Stomach (tissue), 8 donors: ENCODE measurements at regions not wholly inside any gene's neighbourhood (a gene's known extent, or its start where the extent isn't known, plus 50 kb on each side); places are given as distances from the start of the nearest gene placed in this dataset.

ENCODE experiments used
- DNase-seq, 2 donors: peaks; one replicate each; pipeline versions ENCODE4 v3.0.0 to v3.0.0-alpha.2; 2013 to 2019
- H3K27ac ChIP-seq, 5 donors: fragments of 200-600 bp in 4 of 5; sonication (generic) in 4 of 5; one replicate each; pipeline ENCODE4 v1.5.1; 2013 to 2019; ENCODE audit warnings: mild to moderate bottlenecking in 1 of 5, moderate library complexity in 1 of 5
- H3K27me3 ChIP-seq, 3 donors: fragments of 200-600 bp; sonication (generic); one replicate each; pipeline ENCODE4 v1.5.1; 2017 to 2019; ENCODE audit warnings: mixed run types in 1 of 3
- H3K36me3 ChIP-seq, 4 donors: fragments of 200-600 bp; sonication (generic); 1 replicate in 3 of 4; 2 replicates in 1 of 4; pipeline ENCODE4 v1.5.1; 2016 to 2019
- H3K4me1 ChIP-seq, 4 donors: fragments of 200-600 bp; sonication (generic); one replicate each; pipeline ENCODE4 v1.5.1; 2016 to 2019
- H3K4me3 ChIP-seq, 4 donors: fragments of 200-600 bp; sonication (generic) in 3 of 4; one replicate each; pipeline ENCODE4 v1.5.1; 2016 to 2019; ENCODE audit warnings: mild to moderate bottlenecking in 1 of 4
- H3K9me3 ChIP-seq, 4 donors: fragments of 200-600 bp; sonication (generic); one replicate each; pipeline ENCODE4 v1.5.1; 2016 to 2019
- CTCF ChIP-seq, 7 experiments: fragments of 450-650 bp in 4 of 7; fragments of 200-600 bp in 3 of 7; sonication (generic) in 3 of 7; IDR thresholded peaks; one replicate each; pipeline ENCODE4 v1.5.1; 2016 to 2019; ENCODE audit warnings: antibody characterized with exemption in 7 of 7, control low read depth in 2 of 7, mild to moderate bottlenecking in 1 of 7
- EP300 ChIP-seq: sonication (generic); formaldehyde crosslinking; IDR thresholded peaks from one replicate; pipeline ENCODE4 v1.6.1; 2017; ENCODE audit warnings: antibody characterized with exemption
- POLR2A ChIP-seq, 4 donors: fragments of 450-650 bp; IDR thresholded peaks; one replicate each; pipeline ENCODE4 v1.6.1; 2016; ENCODE audit warnings: antibody characterized with exemption in 4 of 4, control low read depth in 2 of 4, mild to moderate bottlenecking in 1 of 4, moderate library complexity in 1 of 4
- POLR2AphosphoS5 ChIP-seq, 3 donors: sonication (generic); formaldehyde crosslinking; IDR thresholded peaks; one replicate each; pipeline ENCODE4 v1.6.1; 2016; ENCODE audit warnings: antibody characterized with exemption in 3 of 3
- WGBS, 5 donors: extraction: QIAGEN DNeasy Blood & Tissue Kit in 3 of 5; methylation state at CpG; one replicate each; pipeline versions ENCODE4 v1.1.5 to v1.1.7; 2013 to 2018; 5-methylcytosine and 5-hydroxymethylcytosine counted together
- intact Hi-C: fragments of 100-400 bp; cut with DNase I; formaldehyde crosslinking; loops from one replicate; pipeline ENCODE4 v1.15.1; 2023; ENCODE audit warnings: low total_unique reads
- donor health status: healthy with polysubstance abuse.
- donor health status: Bipolar disorder and iron deficiency.
- donor health status: healthy.

GRCh38 chr11:128394431-128395089 is 192.8 kb downstream of the ETS1 start:
- peak in 1 of 2 donors; percentile 62 for DNase-seq
- Histone ChIP-seq H3K36me3 (no peaks in the 10 kb centered on the region), H3K4me1 (peaks cover 0 to 26% (median 10%) of the 10 kb centered on the region in 4 donors), H3K27ac (no peak overlapping the region), H3K4me3 (no peak overlapping the region), H3K27me3 (no peaks in the 10 kb centered on the region), H3K9me3 (no peaks in the 10 kb centered on the region)
- WGBS, 5 donors = 18 to 54% (median 40%) methylated on average over 4 of the region's 4 CpGs
- intact Hi-C loops = no loop called here
- TF ChIP-seq EP300 (no peak), POLR2A (IDR thresholded peaks at IDR 0.05) (no peak), POLR2AphosphoS5 (IDR thresholded peaks at IDR 0.05) (no peak), CTCF (IDR thresholded peaks at IDR 0.05) (no peak)

- Histone ChIP-seq H3K27me3 (no peaks in the 10 kb centered on the region), H3K4me1 (peaks cover 0 to 26% (median 8%) of the 10 kb centered on the region in 4 donors), H3K27ac (no peak overlapping the region), H3K4me3 (no peak overlapping the region), H3K9me3 (no peaks in the 10 kb centered on the region), H3K36me3 (no peaks in the 10 kb centered on the region)
- TF ChIP-seq POLR2A (IDR thresholded peaks at IDR 0.05) (no peak), EP300 (no peak), CTCF (IDR thresholded peaks at IDR 0.05) (no peak), POLR2AphosphoS5 (IDR thresholded peaks at IDR 0.05) (no peak)
- intact Hi-C loops = no loop called here
- WGBS, 5 donors = 92 to 100% (median 95%) methylated on average over 2 of the region's 2 CpGs
- DNase-seq = no peak
Observed at GRCh38 chr11:128392259-128392658, 195.1 kb downstream of the ETS1 start.

GRCh38 chr11:128391811-128392210 is 195.5 kb downstream of the ETS1 start:
- Histone ChIP-seq H3K4me1 (peaks cover 0 to 26% (median 8%) of the 10 kb centered on the region in 4 donors), H3K27me3 (no peaks in the 10 kb centered on the region), H3K4me3 (no peak overlapping the region), H3K27ac (no peak overlapping the region), H3K9me3 (no peaks in the 10 kb centered on the region), H3K36me3 (no peaks in the 10 kb centered on the region)
- 59 to 77% (median 66%) methylated on average over 2 of the region's 2 CpGs for WGBS, 5 donors
- DNase-seq = peak in 1 of 2 donors; percentile 26
- intact Hi-C loops = no loop called here
- TF ChIP-seq EP300 = no peak
- TF ChIP-seq POLR2A (IDR thresholded peaks at IDR 0.05) = no peak
- no peak for TF ChIP-seq CTCF (IDR thresholded peaks at IDR 0.05)
- no peak for TF ChIP-seq POLR2AphosphoS5 (IDR thresholded peaks at IDR 0.05)

GRCh38 chr11:128390246-128390645 is 197.1 kb downstream of the ETS1 start:
- H3K27ac ChIP-seq = no peak overlapping the region
- no peaks in the 10 kb centered on the region for H3K9me3 ChIP-seq
- H3K36me3 ChIP-seq = no peaks in the 10 kb centered on the region
- DNase-seq = no peak
- no peak overlapping the region for H3K4me3 ChIP-seq
- H3K27me3 ChIP-seq = no peaks in the 10 kb centered on the region
- WGBS, 5 donors = 28 to 90% (median 68%) methylated on average over 1 of the region's 1 CpG
- peaks cover 0 to 26% (median 8%) of the 10 kb centered on the region in 4 donors for H3K4me1 ChIP-seq
- TF ChIP-seq POLR2AphosphoS5 (IDR thresholded peaks at IDR 0.05) = no peak
- no peak for TF ChIP-seq POLR2A (IDR thresholded peaks at IDR 0.05)
- intact Hi-C loops = no loop called here

- intact Hi-C loops = no loop called here
Observed at GRCh38 chr11:128389461-128389976, 197.8 kb downstream of the ETS1 start.

More at GRCh38 chr11:128389461-128389976, 197.8 kb downstream of the ETS1 start:
- Histone ChIP-seq H3K4me1 (peaks cover 0 to 19% (median 4%) of the 10 kb centered on the region in 4 donors), H3K27me3 (no peaks in the 10 kb centered on the region), H3K9me3 (no peaks in the 10 kb centered on the region), H3K4me3 (no peak overlapping the region), H3K27ac (no peak overlapping the region), H3K36me3 (no peaks in the 10 kb centered on the region)
- DNase-seq = no peak
- 93 to 97% (median 96%) methylated on average over 7 of the region's 7 CpGs for WGBS, 5 donors
- TF ChIP-seq POLR2AphosphoS5 (IDR thresholded peaks at IDR 0.05) (no peak), POLR2A (IDR thresholded peaks at IDR 0.05) (no peak), EP300 (no peak), CTCF (IDR thresholded peaks at IDR 0.05) (no peak)
